Panc1 (cell line): ENCODE measurements at regions not wholly inside any gene's neighbourhood (a gene's known extent, or its start where the extent isn't known, plus 50 kb on each side); places are given as distances from the start of the nearest gene placed in this dataset.

ENCODE experiments used
- ATAC-seq: fragments of 200-7000 bp; cut with Tn5 transposase; 2 replicates; pipeline ENCODE4 v1.9.1; 2020; ENCODE audit warnings: mild to moderate bottlenecking, moderate library complexity
- BruUV-seq: library from RNA; stranded (reverse); fragments of 400-500 nt; replicated peaks from 2 replicates; lab custom pipeline; 2021; lab: Mats Ljungman, UMichigan
- CTCF ChIA-PET: fragments of 300-600 bp; sonication (Branson Sonifier 250); formaldehyde crosslinking; loops from one replicate; lab custom pipeline; 2022; ENCODE audit warnings: antibody characterized with exemption; lab: Charles Lee
- POLR2A ChIA-PET: fragments of 300-600 bp; sonication (Branson Sonifier 250); formaldehyde crosslinking; loops from one replicate; lab custom pipeline; 2022; ENCODE audit warnings: antibody characterized with exemption; lab: Charles Lee
- DNase-seq: peaks from one replicate; pipeline ENCODE4 v3.0.0-alpha.2; 2010; ENCODE audit warnings: low read depth, low spot score
- H3K27ac ChIP-seq: 2 replicates; pipeline ENCODE4 v1.5.1; 2011; ENCODE audit warnings: mild to moderate bottlenecking, low read length, inconsistent platforms
- H3K27me3 ChIP-seq: fragments of 200-500 bp; sonication (Bioruptor generic); 2 replicates; pipeline ENCODE4 v1.6.0; 2014; ENCODE audit warnings: low read length, inconsistent platforms; ENCODE audit not compliant: control insufficient read depth, insufficient read depth
- H3K36me3 ChIP-seq: fragments of 200-500 bp; sonication (Bioruptor generic); 2 replicates; pipeline ENCODE4 v1.5.1; 2014; ENCODE audit warnings: inconsistent platforms, mild to moderate bottlenecking, low read length, moderate library complexity; ENCODE audit not compliant: control insufficient read depth, insufficient read depth
- H3K4me1 ChIP-seq: 2 replicates; pipeline ENCODE4 v1.5.1; 2011; ENCODE audit warnings: inconsistent platforms, mild to moderate bottlenecking, low read length, moderate library complexity; ENCODE audit not compliant: control insufficient read depth, insufficient read depth
- H3K4me3 ChIP-seq, 2 experiments: 2 replicates each; pipeline ENCODE4 v1.5.1; 2011 to 2012; ENCODE audit warnings: low read depth in 2 of 2, low read length in 2 of 2, mild to moderate bottlenecking in 2 of 2, inconsistent platforms in 1 of 2, moderate library complexity in 1 of 2
- H3K9me3 ChIP-seq: fragments of 200-500 bp; sonication (Bioruptor generic); 2 replicates; pipeline ENCODE4 v1.5.1; 2014; ENCODE audit warnings: low read depth, mild to moderate bottlenecking, inconsistent platforms, low read length, moderate library complexity; ENCODE audit not compliant: control insufficient read depth, insufficient read depth
- POLR2AphosphoS5 ChIP-seq: IDR thresholded peaks from 2 replicates; pipeline ENCODE4 v1.6.1; 2012; ENCODE audit warnings: mild to moderate bottlenecking, low read depth, low read length, moderate library complexity
- SIN3A ChIP-seq: IDR thresholded peaks from 2 replicates; pipeline ENCODE4 v1.6.1; 2012; ENCODE audit warnings: low read depth, mild to moderate bottlenecking, low read length, moderate library complexity, borderline replicate concordance; ENCODE audit not compliant: insufficient read depth
- TCF7L2 ChIP-seq: IDR thresholded peaks from 2 replicates; pipeline ENCODE4 v1.6.1; 2011; ENCODE audit warnings: mild to moderate bottlenecking, low read depth, low read length, inconsistent platforms
- in situ Hi-C: cut with HindIII; loops from 2 replicates; pipeline ENCODE4 v1.10.0; 2016; ENCODE audit warnings: low sequenced_read_pairs, low pct_unique_long_range_greater_than_20kb
- intact Hi-C: fragments of 100-400 bp; cut with micrococcal nuclease; formaldehyde crosslinking; loops from one replicate; pipeline ENCODE4 v1.10.0; 2022; ENCODE audit not compliant: unreplicated experiment
- TF ChIP-seq, protein P1 (sequence below), 2 experiments: IDR thresholded peaks; 2 replicates each; pipeline ENCODE4 v1.6.1; 2011 to 2012; ENCODE audit warnings: low read depth in 2 of 2, control low read depth in 1 of 2, low read length in 1 of 2, mild to moderate bottlenecking in 1 of 2, moderate library complexity in 1 of 2; ENCODE audit not compliant: insufficient read depth in 1 of 2
- TF ChIP-seq, protein P2 (sequence below): fragments of 450-650 bp; IDR thresholded peaks from 2 replicates; pipeline ENCODE4 v1.5.1; 2017; ENCODE audit warnings: mild to moderate bottlenecking

DNA sequence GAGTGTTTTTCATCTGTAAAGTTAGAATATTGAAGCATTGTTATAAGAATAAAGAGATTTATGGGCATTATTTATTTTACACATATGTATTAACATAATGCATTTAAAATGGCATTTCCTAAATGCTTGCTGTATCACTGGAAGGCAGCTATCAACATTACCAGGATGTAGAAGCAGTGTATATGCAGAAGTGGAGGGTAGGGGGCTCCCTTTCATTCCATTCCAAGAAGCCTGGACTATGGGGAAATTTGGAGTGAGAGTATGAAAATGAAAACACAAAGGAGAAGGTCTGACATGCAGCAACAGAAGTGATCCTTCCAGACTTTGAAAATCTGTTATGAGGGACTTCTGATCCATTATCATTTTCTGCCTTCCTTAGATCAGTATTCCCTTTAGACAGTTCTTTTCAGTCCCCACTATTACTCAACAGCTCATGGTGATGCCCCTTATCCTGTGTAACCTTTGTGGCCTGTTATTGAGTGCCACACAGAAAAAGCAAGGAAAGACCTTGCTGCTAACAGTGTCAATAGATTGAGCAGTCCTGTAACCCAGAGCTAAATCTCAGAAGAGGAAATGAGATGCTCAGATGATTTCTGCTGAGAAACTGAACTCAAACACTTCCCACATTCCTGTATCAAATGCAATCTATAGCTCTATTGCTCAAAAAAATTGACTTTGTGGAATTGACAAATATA, 216.6 kb downstream of the HNMT start:
- ATAC-seq: no peak

DNA sequence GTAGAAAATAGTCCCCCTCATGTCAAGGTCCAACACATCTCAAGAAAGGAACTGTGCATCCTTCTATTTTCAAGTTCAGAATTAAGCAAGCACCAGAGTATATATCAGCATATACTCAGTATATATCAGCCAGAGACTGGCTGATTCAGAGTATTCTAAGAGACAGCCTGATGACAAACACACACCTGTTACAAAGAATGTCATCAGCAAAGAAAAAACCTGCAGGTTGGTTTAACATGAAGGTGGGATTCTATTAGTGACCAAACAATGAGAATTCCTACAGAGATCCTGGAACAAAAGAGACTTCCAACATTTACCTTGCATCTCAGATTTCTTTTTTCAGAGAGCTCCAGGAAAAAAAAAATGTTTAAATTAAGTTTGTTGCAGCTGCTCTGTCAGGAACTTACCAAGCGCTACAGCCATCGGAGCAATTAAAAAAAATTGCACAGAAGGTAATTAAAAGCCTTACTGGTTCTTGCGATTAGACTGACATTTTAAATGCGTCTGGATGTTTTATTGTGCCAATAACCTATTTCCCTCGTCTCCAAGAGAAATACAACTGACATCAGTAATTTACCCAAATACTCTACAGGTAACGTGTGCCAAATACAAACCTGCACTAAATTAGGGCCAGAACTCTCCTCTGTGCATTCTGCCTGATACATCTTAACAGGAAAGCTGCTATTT, 218.1 kb downstream of the HNMT start:
- H3K4me1 ChIP-seq: no peaks in the 10 kb centered on the region
- H3K36me3 ChIP-seq: no peaks in the 10 kb centered on the region
- no peak overlapping the region for H3K4me3 ChIP-seq
- in situ Hi-C loops (no loop called here), intact Hi-C loops (no loop called here)
- no peak overlapping the region for H3K27ac ChIP-seq
- DNase-seq: no peak
- ChIA-PET CTCF (no interaction called here), POLR2A (no interaction called here)
- H3K27me3 ChIP-seq: no peaks in the 10 kb centered on the region
- no peak for ATAC-seq
- no peak for TF ChIP-seq TCF7L2
- no peaks in the 10 kb centered on the region for H3K9me3 ChIP-seq
- BruUV-seq: no TSS peak

More for the DNA sequence above, 216.6 kb downstream of the HNMT start:
- Histone ChIP-seq H3K27me3 (no peaks in the 10 kb centered on the region), H3K9me3 (no peaks in the 10 kb centered on the region), H3K36me3 (no peaks in the 10 kb centered on the region), H3K4me1 (no peaks in the 10 kb centered on the region), H3K27ac (no peak overlapping the region), H3K4me3 (no peak overlapping the region)
- DNase-seq: no peak
- no TSS peak for BruUV-seq
- TF ChIP-seq, protein P1, sequence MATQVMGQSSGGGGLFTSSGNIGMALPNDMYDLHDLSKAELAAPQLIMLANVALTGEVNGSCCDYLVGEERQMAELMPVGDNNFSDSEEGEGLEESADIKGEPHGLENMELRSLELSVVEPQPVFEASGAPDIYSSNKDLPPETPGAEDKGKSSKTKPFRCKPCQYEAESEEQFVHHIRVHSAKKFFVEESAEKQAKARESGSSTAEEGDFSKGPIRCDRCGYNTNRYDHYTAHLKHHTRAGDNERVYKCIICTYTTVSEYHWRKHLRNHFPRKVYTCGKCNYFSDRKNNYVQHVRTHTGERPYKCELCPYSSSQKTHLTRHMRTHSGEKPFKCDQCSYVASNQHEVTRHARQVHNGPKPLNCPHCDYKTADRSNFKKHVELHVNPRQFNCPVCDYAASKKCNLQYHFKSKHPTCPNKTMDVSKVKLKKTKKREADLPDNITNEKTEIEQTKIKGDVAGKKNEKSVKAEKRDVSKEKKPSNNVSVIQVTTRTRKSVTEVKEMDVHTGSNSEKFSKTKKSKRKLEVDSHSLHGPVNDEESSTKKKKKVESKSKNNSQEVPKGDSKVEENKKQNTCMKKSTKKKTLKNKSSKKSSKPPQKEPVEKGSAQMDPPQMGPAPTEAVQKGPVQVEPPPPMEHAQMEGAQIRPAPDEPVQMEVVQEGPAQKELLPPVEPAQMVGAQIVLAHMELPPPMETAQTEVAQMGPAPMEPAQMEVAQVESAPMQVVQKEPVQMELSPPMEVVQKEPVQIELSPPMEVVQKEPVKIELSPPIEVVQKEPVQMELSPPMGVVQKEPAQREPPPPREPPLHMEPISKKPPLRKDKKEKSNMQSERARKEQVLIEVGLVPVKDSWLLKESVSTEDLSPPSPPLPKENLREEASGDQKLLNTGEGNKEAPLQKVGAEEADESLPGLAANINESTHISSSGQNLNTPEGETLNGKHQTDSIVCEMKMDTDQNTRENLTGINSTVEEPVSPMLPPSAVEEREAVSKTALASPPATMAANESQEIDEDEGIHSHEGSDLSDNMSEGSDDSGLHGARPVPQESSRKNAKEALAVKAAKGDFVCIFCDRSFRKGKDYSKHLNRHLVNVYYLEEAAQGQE (IDR thresholded peaks at IDR 0.05; ENCODE audit: insufficient read depth in 1 of 2, low read depth in 2 of 2, low read length in 1 of 2): no peak
- TF ChIP-seq POLR2AphosphoS5: no peak
- TF ChIP-seq, protein P2, sequence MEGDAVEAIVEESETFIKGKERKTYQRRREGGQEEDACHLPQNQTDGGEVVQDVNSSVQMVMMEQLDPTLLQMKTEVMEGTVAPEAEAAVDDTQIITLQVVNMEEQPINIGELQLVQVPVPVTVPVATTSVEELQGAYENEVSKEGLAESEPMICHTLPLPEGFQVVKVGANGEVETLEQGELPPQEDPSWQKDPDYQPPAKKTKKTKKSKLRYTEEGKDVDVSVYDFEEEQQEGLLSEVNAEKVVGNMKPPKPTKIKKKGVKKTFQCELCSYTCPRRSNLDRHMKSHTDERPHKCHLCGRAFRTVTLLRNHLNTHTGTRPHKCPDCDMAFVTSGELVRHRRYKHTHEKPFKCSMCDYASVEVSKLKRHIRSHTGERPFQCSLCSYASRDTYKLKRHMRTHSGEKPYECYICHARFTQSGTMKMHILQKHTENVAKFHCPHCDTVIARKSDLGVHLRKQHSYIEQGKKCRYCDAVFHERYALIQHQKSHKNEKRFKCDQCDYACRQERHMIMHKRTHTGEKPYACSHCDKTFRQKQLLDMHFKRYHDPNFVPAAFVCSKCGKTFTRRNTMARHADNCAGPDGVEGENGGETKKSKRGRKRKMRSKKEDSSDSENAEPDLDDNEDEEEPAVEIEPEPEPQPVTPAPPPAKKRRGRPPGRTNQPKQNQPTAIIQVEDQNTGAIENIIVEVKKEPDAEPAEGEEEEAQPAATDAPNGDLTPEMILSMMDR: no peak
- TF ChIP-seq SIN3A: no peak
- TF ChIP-seq TCF7L2: no peak
- ChIA-PET CTCF (no interaction called here), POLR2A (no interaction called here)
- intact Hi-C loops (no loop called here), in situ Hi-C loops (no loop called here)

DNA sequence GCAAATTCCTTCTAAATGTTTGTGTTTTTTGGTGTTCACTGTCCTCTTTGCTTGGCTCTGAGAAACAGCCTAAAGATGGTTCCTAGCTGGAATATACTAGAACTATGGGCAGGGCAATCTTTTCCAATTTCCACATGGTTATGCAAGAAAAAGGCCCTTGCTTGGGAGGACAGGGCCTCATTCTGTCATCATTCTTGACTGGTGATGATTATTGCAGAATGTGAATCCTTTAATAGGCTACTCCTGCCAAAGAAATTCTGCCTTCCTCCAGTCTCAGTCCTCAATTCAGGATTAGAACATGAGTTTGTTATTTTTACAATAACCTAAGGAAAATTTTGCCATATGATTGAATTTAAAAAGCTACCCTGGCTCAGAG, 218.7 kb downstream of the HNMT start:
- ATAC-seq (no peak), DNase-seq (no peak)
- H3K9me3 ChIP-seq: no peaks in the 10 kb centered on the region
- TF ChIP-seq TCF7L2: no peak
- TF ChIP-seq, protein P2: no peak
- TF ChIP-seq, protein P1 (IDR thresholded peaks at IDR 0.05; ENCODE audit: insufficient read depth in 1 of 2, low read depth in 2 of 2, low read length in 1 of 2): no peak
- no peak for TF ChIP-seq POLR2AphosphoS5
- no peak for TF ChIP-seq SIN3A
- ChIA-PET POLR2A (no interaction called here), CTCF (no interaction called here)
- H3K4me1 ChIP-seq: no peaks in the 10 kb centered on the region
- no peaks in the 10 kb centered on the region for H3K36me3 ChIP-seq
- H3K27me3 ChIP-seq: no peaks in the 10 kb centered on the region
- no peak overlapping the region for H3K4me3 ChIP-seq
- H3K27ac ChIP-seq: no peak overlapping the region
- in situ Hi-C loops: no loop called here
- BruUV-seq: no TSS peak
- intact Hi-C loops: no loop called here
